CD14-positive monocyte (primary cell): ENCODE measurements at regions not wholly inside any gene's neighbourhood (a gene's known extent, or its start where the extent isn't known, plus 50 kb on each side); places are given as distances from the start of the nearest gene placed in this dataset.

Experiments used
- DNase-seq, 3 donors: peaks; one replicate each; pipeline ENCODE4 v3.0.0-alpha.2; 2011 to 2022
- H2AFZ ChIP-seq: 2 replicates; pipeline ENCODE4 v1.6.0; 2012; ENCODE audit warnings: mild to moderate bottlenecking, low read depth, low read length, inconsistent platforms; ENCODE audit not compliant: insufficient read depth, poor library complexity, severe bottlenecking
- H3K27ac ChIP-seq, 2 donors: 1 replicate in 1 of 2; 2 replicates in 1 of 2; pipeline ENCODE4 v1.5.1; 2012 to 2013; ENCODE audit warnings: low read length in 2 of 2, control low read depth in 1 of 2, inconsistent platforms in 1 of 2, low read depth in 1 of 2, mild to moderate bottlenecking in 1 of 2
- H3K27me3 ChIP-seq, 2 donors: one replicate each; pipeline versions ENCODE4 v1.6.0 to v1.6.1; 2011 to 2013; ENCODE audit warnings: low read length in 2 of 2; ENCODE audit not compliant: control insufficient read depth in 2 of 2, insufficient read depth in 2 of 2
- H3K36me3 ChIP-seq, 2 donors: replicated peaks in 1 of 2; 1 replicate in 1 of 2; 2 replicates in 1 of 2; pipeline versions ENCODE4 v1.5.1 to v1.6.1; 2012 to 2013; ENCODE audit warnings: low read length in 2 of 2, control low read depth in 1 of 2, inconsistent platforms in 1 of 2, mild to moderate bottlenecking in 1 of 2; ENCODE audit not compliant: insufficient read depth in 2 of 2, control insufficient read depth in 1 of 2
- H3K4me1 ChIP-seq, 2 donors: 1 replicate in 1 of 2; 2 replicates in 1 of 2; pipeline versions ENCODE4 v1.5.1 to v1.6.1; 2012 to 2013; ENCODE audit warnings: low read length in 2 of 2, control low read depth in 1 of 2, inconsistent platforms in 1 of 2, mild to moderate bottlenecking in 1 of 2, moderate library complexity in 1 of 2; ENCODE audit not compliant: insufficient read depth in 2 of 2, control insufficient read depth in 1 of 2
- H3K4me2 ChIP-seq: replicated peaks from 2 replicates; pipeline ENCODE3; 2012; ENCODE audit warnings: low read length, moderate library complexity, mild to moderate bottlenecking; ENCODE audit not compliant: poor library complexity, severe bottlenecking; ENCODE audit errors: extremely low read depth
- H3K4me3 ChIP-seq, 3 experiments: fragments of 200-600 bp in 1 of 3; sonication (generic) in 1 of 3; replicated peaks in 1 of 3; 1 replicate in 2 of 3; 2 replicates in 1 of 3; pipeline ENCODE4 v1.5.1; 2011 to 2013; ENCODE audit warnings: low read length in 3 of 3, mild to moderate bottlenecking in 3 of 3, control low read depth in 2 of 3, low read depth in 2 of 3, inconsistent platforms in 1 of 3, moderate library complexity in 1 of 3
- H3K79me2 ChIP-seq: 2 replicates; pipeline ENCODE4 v1.6.0; 2012; ENCODE audit warnings: mild to moderate bottlenecking, control low read depth, inconsistent platforms, low read length, moderate library complexity; ENCODE audit not compliant: insufficient read depth
- H3K9ac ChIP-seq: 2 replicates; pipeline ENCODE4 v1.6.0; 2017; ENCODE audit warnings: low read length, mild to moderate bottlenecking; ENCODE audit not compliant: insufficient read depth, poor library complexity, severe bottlenecking
- H3K9me3 ChIP-seq, 2 donors: replicated peaks in 1 of 2; 1 replicate in 1 of 2; 2 replicates in 1 of 2; pipeline versions ENCODE4 v1.5.1 to v1.6.1; 2012 to 2013; ENCODE audit warnings: low read length in 2 of 2, control low read depth in 1 of 2; ENCODE audit not compliant: control insufficient read depth in 1 of 2, insufficient read depth in 1 of 2
- H4K20me1 ChIP-seq: 2 replicates; pipeline ENCODE4 v1.6.0; 2012; ENCODE audit warnings: mild to moderate bottlenecking, low read length, control low read depth, moderate library complexity; ENCODE audit not compliant: insufficient read depth
- H3K27ac Mint-ChIP-seq, 7 donors: one replicate each; pipeline ENCODE4 v1.8.0; 2020; ENCODE audit warnings: mild to moderate bottlenecking in 7 of 7, mixed read lengths in 7 of 7, moderate library complexity in 6 of 7, inconsistent platforms in 2 of 7
- H3K27me3 Mint-ChIP-seq, 3 donors: one replicate each; pipeline ENCODE4 v1.8.0; 2021 to 2022; ENCODE audit warnings: low read depth in 3 of 3, mild to moderate bottlenecking in 3 of 3, mixed read lengths in 3 of 3, moderate library complexity in 3 of 3, inconsistent platforms in 1 of 3
- H3K36me3 Mint-ChIP-seq, 2 donors: one replicate each; pipeline ENCODE4 v1.8.0; 2020; ENCODE audit warnings: mixed read lengths in 2 of 2, inconsistent platforms in 1 of 2, mild to moderate bottlenecking in 1 of 2
- H3K4me1 Mint-ChIP-seq: one replicate; pipeline ENCODE4 v1.8.0; 2020; ENCODE audit warnings: mild to moderate bottlenecking, mixed read lengths
- H3K4me3 Mint-ChIP-seq, 2 donors: one replicate each; pipeline ENCODE4 v1.8.0; 2020; ENCODE audit warnings: mild to moderate bottlenecking in 2 of 2, mixed read lengths in 2 of 2, moderate library complexity in 1 of 2
- H3K9me3 Mint-ChIP-seq, 7 donors: one replicate each; pipeline ENCODE4 v1.8.0; 2020 to 2022; ENCODE audit warnings: mixed read lengths in 7 of 7, mild to moderate bottlenecking in 6 of 7, moderate library complexity in 6 of 7, inconsistent platforms in 2 of 7
- CTCF ChIP-seq: fragments of 200-600 bp; IDR thresholded peaks from one replicate; pipeline ENCODE4 v1.8.0; 2022; ENCODE audit warnings: antibody characterized with exemption, mild to moderate bottlenecking
- WGBS: methylation state at CpG from one replicate; pipeline ENCODE4 v1.1.5; 2013; ENCODE audit warnings: missing lambda C conversion rate; ENCODE audit not compliant: insufficient coverage; 5-methylcytosine and 5-hydroxymethylcytosine counted together
- intact Hi-C, 2 donors: fragments of 100-400 bp; cut with micrococcal nuclease; formaldehyde crosslinking; loops; one replicate each; pipeline versions ENCODE4 v1.15.0 to v1.15.1; 2023

DNA sequence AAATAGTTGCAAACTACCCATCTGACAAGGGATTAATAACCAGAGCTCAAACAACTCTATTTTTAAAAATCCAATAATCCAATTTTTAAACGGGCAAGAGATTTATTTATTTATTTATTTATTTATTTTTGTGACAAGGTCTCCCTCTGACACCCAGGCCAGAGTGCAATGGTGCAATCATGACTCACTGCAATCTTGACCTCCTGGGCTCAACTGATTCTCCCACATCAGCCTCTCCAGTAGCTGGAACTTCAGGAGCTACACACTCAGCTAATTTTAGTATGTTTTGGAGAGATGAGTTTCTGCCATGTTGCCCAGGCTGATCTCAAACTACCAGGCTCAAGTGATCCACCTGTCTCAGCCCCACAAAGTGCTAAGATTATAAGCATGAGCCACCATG is 267.2 kb upstream of the BLID start:
- no peaks in the 10 kb centered on the region for H4K20me1 ChIP-seq
- no peak for TF ChIP-seq CTCF
- H3K4me1 ChIP-seq: no peaks in the 10 kb centered on the region
- no peaks in the 10 kb centered on the region for H3K27me3 ChIP-seq
- no peak overlapping the region for H3K27ac ChIP-seq
- no peaks in the 10 kb centered on the region for H3K9me3 ChIP-seq
- no CpG with 5 or more reads among the region's 1 CpG for WGBS
- no peak overlapping the region for H3K9ac ChIP-seq
- Mint-ChIP-seq H3K27me3 (peaks cover 0 to 2% (median 1%) of the 10 kb centered on the region in 3 donors), H3K36me3 (no peaks in the 10 kb centered on the region), H3K4me3 (no peak overlapping the region), H3K27ac (no peak overlapping the region), H3K9me3 (peaks cover 6 to 14% (median 9%) of the 10 kb centered on the region in 7 donors), H3K4me1 (no peaks in the 10 kb centered on the region)
- H3K4me2 ChIP-seq: no peak overlapping the region
- no peak overlapping the region for H3K4me3 ChIP-seq
- intact Hi-C loops: no loop called here
- H3K79me2 ChIP-seq: no peaks in the 10 kb centered on the region
- DNase-seq: no peak
- no peak overlapping the region for H2AFZ ChIP-seq
- no peaks in the 10 kb centered on the region for H3K36me3 ChIP-seq

DNA sequence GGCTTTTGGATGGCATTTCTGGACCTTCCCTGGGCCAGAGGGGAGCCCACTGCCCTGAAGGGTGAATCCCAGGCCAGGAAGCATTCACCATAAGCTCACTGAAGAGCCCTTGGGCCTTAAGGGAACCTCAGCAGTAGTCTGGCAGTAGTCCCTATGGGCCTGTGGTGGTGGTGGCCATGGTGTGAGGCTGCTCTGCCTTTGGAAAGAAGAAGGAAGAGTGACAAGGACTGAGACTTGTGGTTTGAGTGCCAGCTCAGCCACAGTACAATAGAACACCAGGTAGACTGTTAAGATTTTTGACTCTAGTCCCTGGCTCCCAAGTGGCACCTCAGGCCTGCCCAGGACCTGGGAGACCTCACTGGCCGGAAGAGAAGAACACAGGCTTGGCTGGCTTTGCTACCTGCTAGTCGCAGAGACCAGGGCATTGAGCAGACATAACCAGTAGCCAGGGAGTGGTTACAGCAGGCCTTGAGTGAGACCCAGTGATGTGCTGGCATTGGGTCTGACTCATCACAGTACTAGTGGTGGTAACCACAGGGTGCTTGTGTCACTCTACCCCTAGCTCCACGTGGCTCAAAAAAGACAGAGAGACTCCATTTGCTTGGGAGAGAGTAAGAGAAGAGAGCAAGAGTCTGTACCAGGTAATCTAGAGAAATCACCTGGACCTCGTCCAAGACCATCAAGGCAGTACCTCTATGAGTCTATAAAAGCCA is 259.8 kb upstream of the BLID start:
- Mint-ChIP-seq H3K4me3 (no peak overlapping the region), H3K4me1 (peaks cover 3% of the 10 kb centered on the region), H3K27ac (no peak overlapping the region), H3K9me3 (peaks cover 6 to 15% (median 8%) of the 10 kb centered on the region in 7 donors), H3K36me3 (no peaks in the 10 kb centered on the region), H3K27me3 (peaks cover 0 to 2% (median 1%) of the 10 kb centered on the region in 3 donors)
- H3K79me2 ChIP-seq: no peaks in the 10 kb centered on the region
- no peaks in the 10 kb centered on the region for H3K9me3 ChIP-seq
- no peaks in the 10 kb centered on the region for H3K4me1 ChIP-seq
- H3K4me2 ChIP-seq: no peak overlapping the region
- no peaks in the 10 kb centered on the region for H4K20me1 ChIP-seq
- no peak overlapping the region for H3K9ac ChIP-seq
- WGBS: 89% methylated on average over 3 of the region's 4 CpGs
- no peaks in the 10 kb centered on the region for H3K27me3 ChIP-seq
- TF ChIP-seq CTCF: no peak
- H3K4me3 ChIP-seq: no peak overlapping the region
- H3K36me3 ChIP-seq: no peaks in the 10 kb centered on the region
- intact Hi-C loops: no loop called here
- H2AFZ ChIP-seq: no peak overlapping the region
- no peak overlapping the region for H3K27ac ChIP-seq
- peak in 1 of 3 donors; percentile 12 for DNase-seq
